H9 (cell line): ENCODE measurements at regions not wholly inside any gene's neighbourhood (a gene's known extent, or its start where the extent isn't known, plus 50 kb on each side); places are given as distances from the start of the nearest gene placed in this dataset.

Experiments
- DNase-seq: peaks from one replicate; pipeline ENCODE4 v3.0.0-alpha.2; 2017
- H2AFZ ChIP-seq: one replicate; pipeline ENCODE4 v1.6.1; 2013; ENCODE audit warnings: mild to moderate bottlenecking, low read length, control low read depth, moderate library complexity
- H2AK5ac ChIP-seq: 2 replicates; pipeline ENCODE4 v1.6.1; 2013; ENCODE audit warnings: low read length, control low read depth, mixed read lengths; ENCODE audit not compliant: insufficient read length
- H2BK120ac ChIP-seq: one replicate; pipeline ENCODE4 v1.6.1; 2013; ENCODE audit warnings: low read depth, mild to moderate bottlenecking, low read length, control low read depth, inconsistent platforms; ENCODE audit not compliant: poor library complexity, severe bottlenecking
- H2BK12ac ChIP-seq: 2 replicates; pipeline ENCODE4 v1.6.1; 2013; ENCODE audit warnings: low read length, control low read depth, mixed read lengths, low read depth; ENCODE audit not compliant: insufficient read length
- H2BK15ac ChIP-seq: 2 replicates; pipeline ENCODE4 v1.6.1; 2013; ENCODE audit warnings: low read depth, low read length, control low read depth
- H2BK20ac ChIP-seq: one replicate; pipeline ENCODE4 v1.6.1; 2013; ENCODE audit warnings: low read depth, mild to moderate bottlenecking, low read length, control low read depth, inconsistent platforms; ENCODE audit not compliant: poor library complexity, severe bottlenecking
- H2BK5ac ChIP-seq: 2 replicates; pipeline ENCODE4 v1.6.1; 2013; ENCODE audit warnings: low read length, control low read depth, mixed read lengths; ENCODE audit not compliant: insufficient read length
- H3K14ac ChIP-seq: 2 replicates; pipeline ENCODE4 v1.6.1; 2013; ENCODE audit warnings: low read length, control low read depth; ENCODE audit not compliant: insufficient read depth
- H3K18ac ChIP-seq: 2 replicates; pipeline ENCODE4 v1.6.1; 2013; ENCODE audit warnings: low read depth, mild to moderate bottlenecking, mixed read lengths, low read length, control low read depth; ENCODE audit not compliant: insufficient read length
- H3K23ac ChIP-seq: 2 replicates; pipeline ENCODE4 v1.6.1; 2013; ENCODE audit warnings: low read length, control low read depth, mixed read lengths, low read depth; ENCODE audit not compliant: insufficient read length
- H3K23me2 ChIP-seq: 2 replicates; pipeline ENCODE4 v1.6.1; 2013; ENCODE audit warnings: low read depth, mild to moderate bottlenecking, mixed read lengths, low read length, control low read depth; ENCODE audit not compliant: insufficient read length, poor library complexity, severe bottlenecking
- H3K27ac ChIP-seq: 2 replicates; pipeline ENCODE4 v1.5.1; 2013; ENCODE audit warnings: low read length, control low read depth, mixed read lengths, low read depth; ENCODE audit not compliant: insufficient read length
- H3K27me3 ChIP-seq: 2 replicates; pipeline ENCODE4 v1.6.1; 2013; ENCODE audit warnings: low read length, control low read depth, inconsistent platforms; ENCODE audit not compliant: insufficient read depth
- H3K4ac ChIP-seq: 2 replicates; pipeline ENCODE4 v1.6.1; 2013; ENCODE audit warnings: low read depth, mild to moderate bottlenecking, control low read depth, inconsistent platforms, low read length, moderate library complexity
- H3K4me1 ChIP-seq: 2 replicates; pipeline ENCODE4 v1.6.1; 2013; ENCODE audit warnings: low read length, control low read depth, inconsistent platforms; ENCODE audit not compliant: insufficient read depth
- H3K4me2 ChIP-seq: 2 replicates; pipeline ENCODE4 v1.6.1; 2013; ENCODE audit warnings: low read length, control low read depth, mixed read lengths; ENCODE audit not compliant: insufficient read length, insufficient read depth
- H3K56ac ChIP-seq: 2 replicates; pipeline ENCODE4 v1.6.1; 2013; ENCODE audit warnings: low read depth, mild to moderate bottlenecking, mixed read lengths, low read length, control low read depth; ENCODE audit not compliant: insufficient read length
- H3K79me1 ChIP-seq: 2 replicates; pipeline ENCODE4 v1.6.1; 2013; ENCODE audit warnings: low read depth, mild to moderate bottlenecking, moderate library complexity, low read length, control low read depth, inconsistent platforms; ENCODE audit not compliant: insufficient read depth, poor library complexity, severe bottlenecking
- H3K79me2 ChIP-seq: 2 replicates; pipeline ENCODE4 v1.6.1; 2013; ENCODE audit warnings: low read length, control low read depth, inconsistent platforms; ENCODE audit not compliant: insufficient read depth
- H3K9ac ChIP-seq: 2 replicates; pipeline ENCODE4 v1.6.1; 2013; ENCODE audit warnings: low read length, control low read depth, mixed read lengths; ENCODE audit not compliant: insufficient read length; ENCODE audit errors: extremely low read depth
- H3K9me3 ChIP-seq: one replicate; pipeline ENCODE4 v1.6.1; 2013; ENCODE audit warnings: low read depth, low read length, inconsistent platforms; ENCODE audit not compliant: control insufficient read depth
- H3T11ph ChIP-seq: one replicate; pipeline ENCODE4 v1.6.1; 2013; ENCODE audit warnings: mild to moderate bottlenecking, low read length, control low read depth, inconsistent platforms
- H4K20me1 ChIP-seq: one replicate; pipeline ENCODE4 v1.6.1; 2013; ENCODE audit not compliant: control insufficient read depth, insufficient read length, insufficient read depth
- H4K5ac ChIP-seq: 2 replicates; pipeline ENCODE4 v1.6.1; 2013; ENCODE audit warnings: low read depth, mild to moderate bottlenecking, mixed read lengths, low read length, control low read depth; ENCODE audit not compliant: insufficient read length
- H4K8ac ChIP-seq: replicated peaks from 2 replicates; pipeline ENCODE4 v1.6.1; 2013; ENCODE audit warnings: low read length, control low read depth, mixed read lengths, low read depth; ENCODE audit not compliant: insufficient read length
- H4K91ac ChIP-seq: 2 replicates; pipeline ENCODE4 v1.6.1; 2013; ENCODE audit warnings: low read depth, mild to moderate bottlenecking, moderate library complexity, mixed read lengths, low read length, control low read depth; ENCODE audit not compliant: insufficient read length
- H3K27ac Mint-ChIP-seq, 3 experiments: 2 replicates in 2 of 3; 3 replicates in 1 of 3; pipeline ENCODE4 v1.8.0; 2020 to 2021; ENCODE audit warnings: mixed read lengths in 3 of 3, mild to moderate bottlenecking in 1 of 3, moderate library complexity in 1 of 3
- H3K27me3 Mint-ChIP-seq: 2 replicates; pipeline ENCODE4 v1.8.0; 2021; ENCODE audit warnings: low read depth, mild to moderate bottlenecking, moderate library complexity, mixed read lengths
- H3K36me3 Mint-ChIP-seq, 3 experiments: 2 replicates in 2 of 3; 3 replicates in 1 of 3; pipeline ENCODE4 v1.8.0; 2020 to 2021; ENCODE audit warnings: low read depth in 3 of 3, mixed read lengths in 3 of 3; ENCODE audit not compliant: insufficient read depth in 1 of 3
- H3K4me1 Mint-ChIP-seq, 2 experiments: 2 replicates each; pipeline ENCODE4 v1.8.0; 2020; ENCODE audit warnings: mixed read lengths in 2 of 2
- H3K4me3 Mint-ChIP-seq, 2 experiments: 2 replicates in 1 of 2; 3 replicates in 1 of 2; pipeline ENCODE4 v1.8.0; 2020 to 2021; ENCODE audit warnings: mild to moderate bottlenecking in 2 of 2, mixed read lengths in 2 of 2, moderate library complexity in 1 of 2
- H3K9me3 Mint-ChIP-seq, 2 experiments: 2 replicates in 1 of 2; 3 replicates in 1 of 2; pipeline ENCODE4 v1.8.0; 2020; ENCODE audit warnings: mild to moderate bottlenecking in 2 of 2, mixed read lengths in 2 of 2, moderate library complexity in 1 of 2
- CTCF ChIP-seq: fragments of 200-600 bp; sonication (generic); conservative IDR thresholded peaks from 3 replicates; pipeline ENCODE4 v1.8.0; 2021; ENCODE audit warnings: antibody characterized with exemption, mild to moderate bottlenecking
- WGBS: extraction: QIAGEN DNeasy Blood & Tissue Kit; methylation state at CpG from one replicate; pipeline ENCODE4 v1.1.7; 2013; ENCODE audit warnings: missing lambda C conversion rate, low lambda C conversion rate, mixed read lengths; ENCODE audit not compliant: insufficient read length; ENCODE audit errors: extremely low coverage; 5-methylcytosine and 5-hydroxymethylcytosine counted together

- Mint-ChIP-seq H3K9me3 (peaks cover 3 to 7% of the 10 kb centered on the region in 2 experiments), H3K4me3 (no peak overlapping the region), H3K27me3 (no peaks in the 10 kb centered on the region), H3K36me3 (peaks cover 3 to 14% (median 4%) of the 10 kb centered on the region in 3 experiments; a peak in 3 of 7 replicates), H3K27ac (no peak overlapping the region), H3K4me1 (peaks cover 25 to 30% of the 10 kb centered on the region in 2 experiments)
- no peak overlapping the region for H2BK5ac ChIP-seq
- H3K4ac ChIP-seq: no peak overlapping the region
- no peak overlapping the region for H4K91ac ChIP-seq
- H4K5ac ChIP-seq: no peak overlapping the region
- TF ChIP-seq CTCF: no peak
- no peak overlapping the region for H3K56ac ChIP-seq
- no CpG with 5 or more reads among the region's 4 CpGs for WGBS
- H3K79me1 ChIP-seq: no peaks in the 10 kb centered on the region
- no peak overlapping the region for H2BK120ac ChIP-seq
- no peak overlapping the region for H2BK12ac ChIP-seq
- no peak overlapping the region for H3K4me2 ChIP-seq
- peaks cover 12% of the 10 kb centered on the region for H3K4me1 ChIP-seq
- no peaks in the 10 kb centered on the region for H3K9me3 ChIP-seq
- H3K23ac ChIP-seq: no peak overlapping the region
- H3T11ph ChIP-seq: no peak overlapping the region
- H3K79me2 ChIP-seq: peaks cover 2% of the 10 kb centered on the region; the same call in 1 of the 2 replicates
- H2AFZ ChIP-seq: no peak overlapping the region
- no peak overlapping the region for H3K27ac ChIP-seq
- H2BK15ac ChIP-seq: no peak overlapping the region
- no peak for DNase-seq
- no peak overlapping the region for H2BK20ac ChIP-seq
- H4K20me1 ChIP-seq: no peaks in the 10 kb centered on the region
- H3K14ac ChIP-seq: no peak overlapping the region
- no peaks in the 10 kb centered on the region for H3K23me2 ChIP-seq
- H3K9ac ChIP-seq: no peak overlapping the region
- H2AK5ac ChIP-seq: no peak overlapping the region
- H3K27me3 ChIP-seq: no peaks in the 10 kb centered on the region
- no peak overlapping the region for H3K18ac ChIP-seq
- H4K8ac ChIP-seq: no peak overlapping the region
Observed at GRCh38 chr1:75668813-75669212, 55.7 kb upstream of the ACADM start.
